GM18907 (cell line): ENCODE measurements at regions not wholly inside any gene's neighbourhood (a gene's known extent, or its start where the extent isn't known, plus 50 kb on each side); places are given as distances from the start of the nearest gene placed in this dataset.

Experiments
- ATAC-seq: cut with Tn5 transposase; IDR thresholded peaks from one replicate; pipeline ENCODE4 v1.9.1; 2021; ENCODE audit warnings: mild to moderate bottlenecking, moderate library complexity; ENCODE audit not compliant: unreplicated experiment

DNA sequence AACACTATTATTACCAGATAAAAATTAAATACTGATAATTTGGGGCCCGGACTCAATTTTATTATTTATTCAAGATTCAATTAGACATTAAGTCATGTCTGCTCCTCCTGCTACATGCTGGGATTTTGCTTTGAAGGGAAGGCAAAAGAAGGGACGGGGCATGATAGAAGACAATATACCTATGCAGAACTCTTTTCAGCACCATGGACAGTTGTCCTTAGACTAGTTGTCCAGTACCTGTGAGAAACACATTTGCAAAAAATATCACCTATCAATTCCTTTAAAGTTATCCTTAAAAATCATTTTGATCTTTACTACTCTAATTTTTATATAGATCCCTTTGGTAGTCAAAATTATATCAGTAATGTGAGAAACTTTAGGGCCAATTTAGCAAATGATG lies 100.2 kb upstream of the SULT1C3 start:
- no peak for ATAC-seq

DNA sequence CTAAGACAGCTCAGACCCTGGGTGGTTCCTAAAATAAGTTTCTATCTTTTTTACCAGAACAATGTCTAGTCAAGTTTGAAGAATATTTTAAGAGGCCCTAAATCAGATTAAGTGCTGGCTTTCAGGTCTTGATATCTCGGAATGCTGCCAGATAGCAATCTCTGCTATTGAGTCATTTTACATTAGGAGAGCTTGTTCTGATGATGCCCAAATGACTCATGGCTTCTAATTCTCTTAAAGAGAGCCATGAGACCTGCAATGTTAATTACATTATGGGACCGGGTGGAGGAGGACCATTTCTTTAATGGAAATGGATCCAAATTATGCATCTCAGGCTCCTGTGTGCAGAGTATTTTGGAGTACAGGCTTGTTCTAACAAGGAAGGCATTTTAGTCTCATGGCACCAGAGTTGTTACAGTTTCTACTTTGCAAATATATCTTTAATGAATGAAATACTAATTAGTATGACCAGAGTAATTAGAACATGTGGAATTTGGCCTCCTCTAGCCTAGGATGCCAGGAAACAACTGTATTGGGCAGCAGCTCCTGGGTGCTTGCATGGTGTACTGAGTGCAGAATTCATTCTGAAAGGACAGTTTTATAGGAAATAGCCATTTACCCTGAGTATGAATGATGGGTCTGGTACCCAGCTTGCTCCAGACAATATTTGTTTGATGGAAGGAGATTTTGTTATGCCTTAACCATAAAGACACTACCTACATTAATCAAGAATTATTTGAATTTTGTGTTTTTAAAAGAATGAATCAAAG lies 94.0 kb upstream of the SULT1C3 start:
- no peak for ATAC-seq

DNA sequence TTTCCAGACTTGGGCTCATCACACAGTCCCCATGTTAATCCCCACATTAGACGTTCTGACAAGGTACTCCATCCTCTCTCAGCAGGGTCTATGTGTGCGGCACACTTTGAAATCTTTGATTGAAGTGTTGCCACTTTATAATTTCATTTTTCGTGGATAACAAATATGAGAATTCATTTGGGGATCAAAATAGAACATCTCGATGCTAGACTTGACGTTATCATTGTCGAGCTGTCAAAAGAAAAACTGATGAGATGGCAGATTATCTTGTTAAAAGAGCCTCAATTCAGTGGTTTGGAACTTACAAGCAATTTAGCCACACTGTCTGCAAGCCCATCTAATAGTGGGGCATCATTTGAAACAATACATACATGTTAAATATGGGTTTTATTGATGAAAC lies 91.2 kb upstream of the SULT1C3 start:
- ATAC-seq = no peak

DNA sequence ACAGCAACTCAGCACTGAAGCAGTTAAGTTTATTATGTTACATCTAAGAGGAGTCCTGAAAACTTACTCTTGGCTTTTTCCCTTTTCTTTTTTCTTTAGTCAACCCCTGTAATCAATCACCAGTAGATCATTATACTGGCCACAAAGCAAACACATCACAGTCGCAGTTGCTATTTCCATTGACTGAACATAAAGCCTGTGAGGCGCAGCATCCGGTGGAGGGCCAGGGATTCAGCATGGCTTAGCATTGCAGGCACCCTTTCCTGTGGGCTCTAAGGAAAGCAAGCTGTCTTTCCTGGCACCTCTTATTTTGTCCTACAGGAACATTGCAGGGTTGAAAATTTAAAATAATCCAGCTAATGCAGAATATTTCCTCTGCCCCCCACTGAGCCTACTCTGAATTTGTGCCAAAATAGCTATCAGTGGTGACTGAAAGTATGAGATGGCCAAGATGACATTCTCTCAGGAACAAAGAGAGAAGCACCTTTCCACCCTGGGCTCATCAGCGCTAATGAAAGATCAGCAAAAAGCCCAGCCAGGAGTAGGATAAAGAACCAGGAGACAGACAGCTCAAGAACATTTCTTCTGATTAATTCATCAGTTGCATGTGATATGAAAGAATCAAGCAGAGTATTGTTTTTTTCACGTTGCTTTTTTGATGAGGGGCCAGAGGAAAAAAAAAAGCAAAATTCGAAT lies 85.3 kb upstream of the SULT1C3 start:
- ATAC-seq = no peak

DNA sequence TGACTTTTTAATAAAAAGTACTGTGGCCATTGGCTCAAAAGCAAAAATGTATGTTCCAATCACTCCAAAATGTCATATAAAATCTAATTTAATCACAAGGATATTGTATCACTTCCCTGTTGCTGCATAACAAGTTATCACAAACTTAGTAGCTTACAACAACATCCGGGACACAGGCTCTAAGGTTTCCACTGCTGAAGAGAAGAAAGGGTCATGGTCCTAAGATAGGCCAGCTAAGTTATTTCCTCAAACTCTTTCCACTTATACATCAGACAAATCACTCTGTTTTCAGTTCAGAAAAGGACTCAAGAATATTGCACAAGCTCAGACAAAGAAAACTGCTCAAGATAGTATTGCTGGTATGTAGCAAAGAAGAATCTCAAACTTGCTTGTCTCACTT lies 78.5 kb upstream of the SULT1C3 start:
- ATAC-seq = no peak

DNA sequence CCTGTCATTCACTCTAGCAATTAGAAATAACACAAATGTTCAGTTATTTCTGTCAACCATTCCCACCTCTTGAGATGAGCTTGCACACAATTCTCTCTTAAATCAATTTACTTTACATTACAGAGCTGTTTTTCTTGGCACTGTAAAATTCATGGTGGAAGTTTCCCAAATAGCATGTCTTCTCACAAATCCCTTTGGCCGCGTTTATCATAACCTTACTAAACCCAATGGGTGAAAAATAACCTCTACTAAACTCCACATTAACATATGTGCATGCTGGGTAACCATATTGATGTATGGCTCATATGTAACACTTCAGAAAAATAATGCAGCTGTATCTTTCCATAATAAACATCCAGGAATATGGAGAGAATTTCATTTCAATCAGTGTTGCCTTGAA lies 75.5 kb upstream of the SULT1C3 start:
- ATAC-seq = no peak

DNA sequence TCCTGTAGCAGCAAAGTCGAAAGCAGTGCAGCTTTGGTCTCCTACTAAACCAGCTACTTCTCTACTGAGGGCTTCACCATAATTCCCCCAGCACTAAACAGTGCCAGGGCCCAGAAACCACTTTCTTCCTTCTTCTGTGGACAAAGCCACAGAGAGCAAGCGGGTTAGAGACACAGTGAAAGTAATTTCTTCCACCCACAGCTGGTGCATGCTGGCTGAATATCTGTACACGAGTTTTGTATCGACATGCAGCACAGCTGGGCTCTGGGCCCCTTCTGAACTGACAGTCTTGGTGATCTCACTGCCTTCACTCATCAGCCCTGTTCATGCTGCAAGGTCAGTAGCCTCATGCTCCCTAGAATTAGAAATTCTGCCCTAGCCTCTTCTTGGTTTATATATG lies 74.0 kb upstream of the SULT1C3 start:
- ATAC-seq = peak; percentile 45

DNA sequence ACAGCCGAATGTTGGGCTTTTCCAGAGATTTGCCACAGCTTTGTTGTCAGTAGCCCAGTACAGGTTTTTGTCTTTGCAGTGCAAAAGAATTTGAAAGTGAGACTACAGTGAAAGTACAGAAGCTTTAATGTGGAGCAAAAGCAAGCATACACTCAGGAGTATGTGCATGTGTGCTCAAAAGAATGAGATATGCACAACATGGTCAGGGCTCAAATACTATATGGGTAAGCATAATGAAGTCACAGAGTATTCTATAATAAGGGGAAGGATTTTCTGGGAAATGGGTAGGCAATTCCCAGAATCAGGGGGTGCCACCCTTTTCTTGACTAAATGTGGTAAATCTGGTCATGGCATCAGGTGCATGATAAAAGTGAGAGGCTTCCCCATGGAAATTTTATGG lies 72.1 kb upstream of the SULT1C3 start:
- no peak for ATAC-seq

DNA sequence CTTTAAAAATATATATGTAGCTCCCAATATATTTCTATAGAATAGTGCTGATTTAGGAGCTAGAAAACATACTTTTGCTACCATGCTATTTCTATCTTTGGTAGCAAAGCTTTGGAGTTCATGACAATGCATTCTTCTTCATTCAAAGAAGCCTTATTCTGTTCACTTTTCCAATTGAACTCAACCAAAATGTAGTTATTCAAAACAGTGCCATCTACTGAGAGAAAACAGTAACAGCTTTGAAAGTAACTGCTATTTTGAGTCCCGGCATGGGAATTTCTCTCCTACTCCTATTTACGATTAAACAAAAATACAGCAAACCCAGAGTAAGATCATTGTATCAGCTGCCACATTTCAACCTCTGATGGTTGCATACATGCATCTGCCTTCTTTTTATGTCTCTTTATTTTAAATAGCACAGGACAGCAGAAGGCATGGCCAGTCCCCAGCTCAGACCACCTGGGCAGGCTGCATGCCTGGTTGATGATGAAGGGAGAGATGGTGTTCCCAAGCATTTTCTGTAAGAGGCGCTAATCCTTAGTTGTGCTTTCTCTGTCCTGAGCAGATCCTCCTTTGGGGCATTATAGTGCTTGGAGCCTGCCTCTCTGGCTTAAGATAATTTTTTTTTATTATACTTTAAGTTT lies 69.7 kb upstream of the SULT1C3 start:
- no peak for ATAC-seq

DNA sequence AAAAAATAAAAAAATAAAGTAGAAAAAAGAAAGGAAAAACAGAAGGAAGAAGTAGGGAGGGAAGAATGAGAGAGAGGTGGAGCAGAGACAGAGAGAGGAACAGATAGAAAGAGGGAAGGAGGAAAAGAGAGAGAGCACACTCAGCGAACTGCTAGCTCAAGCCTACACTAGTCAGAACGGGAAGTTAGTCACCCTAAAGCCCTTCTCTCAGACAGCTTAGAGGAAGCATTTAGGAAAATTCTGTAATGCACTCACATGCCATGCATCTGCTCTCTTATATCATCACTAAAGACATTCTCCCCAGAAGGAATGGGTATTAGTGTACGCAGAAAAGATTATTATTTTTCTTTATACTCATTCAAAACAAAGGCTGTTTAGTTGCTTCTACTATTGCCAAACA lies 68.1 kb upstream of the SULT1C3 start:
- no peak for ATAC-seq

DNA sequence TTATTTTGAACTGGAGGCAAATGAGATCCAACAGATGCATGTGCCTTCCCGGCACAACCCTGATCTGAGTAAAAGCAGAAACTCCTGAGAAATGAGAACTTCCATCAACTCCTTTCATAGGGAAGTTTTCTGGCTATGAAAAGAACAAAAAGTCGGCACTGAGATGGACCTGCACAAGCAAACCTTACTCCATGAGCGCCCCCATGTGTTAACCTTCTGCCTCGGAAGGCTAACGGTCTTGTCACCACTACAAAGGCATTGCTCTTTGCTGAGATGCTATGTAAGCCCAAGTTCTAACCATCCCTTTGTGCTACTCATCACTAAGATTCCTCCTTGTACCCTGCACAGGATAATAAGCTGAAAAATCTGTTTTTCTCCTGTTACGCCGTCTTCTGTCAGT lies 57.3 kb upstream of the SULT1C3 start:
- no peak for ATAC-seq

DNA sequence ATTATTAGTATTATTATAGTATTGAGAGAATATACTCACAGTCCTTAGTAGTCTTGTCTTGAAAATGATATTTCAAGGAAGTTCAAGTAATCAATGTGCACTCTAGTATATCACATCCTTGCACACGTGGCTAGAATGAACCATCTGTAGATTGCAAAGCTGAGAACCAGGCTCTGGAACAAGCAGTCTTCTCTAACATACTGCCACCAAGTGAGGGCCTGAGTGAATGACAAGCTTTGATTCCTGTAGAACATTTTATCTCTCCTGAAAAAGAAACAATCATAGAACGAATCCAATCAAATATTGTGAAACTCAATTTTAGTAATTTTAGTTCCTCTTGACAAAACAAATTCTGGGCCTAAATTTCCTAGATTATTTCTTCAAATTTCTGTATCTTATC lies 55.3 kb upstream of the SULT1C3 start:
- no peak for ATAC-seq

DNA sequence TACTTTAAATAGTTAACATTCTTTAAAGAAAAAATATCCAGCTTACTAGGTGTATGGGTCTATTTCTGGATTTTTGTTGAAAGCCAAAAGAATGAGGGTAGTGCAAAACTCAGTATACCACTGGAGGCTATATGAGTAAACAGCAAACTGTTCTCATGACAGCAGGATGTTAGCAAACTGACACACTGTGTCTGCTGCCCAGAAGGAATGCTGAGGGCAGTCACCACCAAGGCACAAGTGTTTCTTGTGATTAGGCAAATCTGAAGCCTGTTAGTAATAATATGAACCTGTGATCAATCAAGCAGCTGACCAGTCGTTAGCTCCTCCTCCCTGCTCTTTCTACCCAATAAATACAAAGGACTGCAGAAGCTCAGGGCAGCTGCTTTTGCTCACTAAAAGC lies 50.5 kb upstream of the SULT1C3 start:
- no peak for ATAC-seq
